ENCODE measurements at regions not wholly inside any gene's neighbourhood (a gene's known extent, or its start where the extent isn't known, plus 50 kb on each side); places are given as distances from the start of the nearest gene placed in this dataset.
"Not testable (repeated sequence)": the region's sequence is repeated elsewhere in the genome, so short reads cannot be mapped to it uniquely, and the experiment has no call there.

GRCh38 chr12:25705261-25705660 lies 152.2 kb upstream of the LMNTD1 start:
- no peak for DNase-seq (ENCODE audit: low read depth in 6 of 9, low spot score in 9 of 9)
- H3K27ac ChIP-seq (ENCODE audit: low read depth in 1 of 2, low read length in 1 of 2) = no peak overlapping the region
- no peak overlapping the region for H3K4me3 ChIP-seq (ENCODE audit: low read length in 2 of 2)
- no peaks in the 10 kb centered on the region for H3K36me3 ChIP-seq (ENCODE audit: control insufficient read depth in 2 of 2, insufficient read depth in 2 of 2, low read length in 1 of 2)
- 0% methylated on average over 1 of the region's 1 CpG for WGBS
- H3K9me3 ChIP-seq (ENCODE audit: control insufficient read depth in 2 of 2, insufficient read depth in 1 of 2, low read length in 1 of 2) = peaks cover 0 to 7% of the 10 kb centered on the region in 2 donors
- no peaks in the 10 kb centered on the region for H3K4me1 ChIP-seq (ENCODE audit: control insufficient read depth in 2 of 2, insufficient read depth in 2 of 2, low read length in 2 of 2)
- H3K27me3 ChIP-seq (ENCODE audit: control insufficient read depth in 2 of 2, insufficient read depth in 1 of 2, low read length in 1 of 2) = no peaks in the 10 kb centered on the region

GRCh38 chr12:25706646-25707045 lies 153.6 kb upstream of the LMNTD1 start:
- H3K4me3 ChIP-seq (ENCODE audit: low read length in 2 of 2); H3K9me3 ChIP-seq (ENCODE audit: control insufficient read depth in 2 of 2, insufficient read depth in 1 of 2, low read length in 1 of 2): not testable (repeated sequence)

GRCh38 chr12:25707056-25707455 lies 154.0 kb upstream of the LMNTD1 start:
- no peak for DNase-seq (ENCODE audit: low read depth in 6 of 9, low spot score in 9 of 9)
- Histone ChIP-seq H3K4me3 (ENCODE audit: low read length in 2 of 2) (no peak overlapping the region), H3K36me3 (ENCODE audit: control insufficient read depth in 2 of 2, insufficient read depth in 2 of 2, low read length in 1 of 2) (no peaks in the 10 kb centered on the region), H3K9me3 (ENCODE audit: control insufficient read depth in 2 of 2, insufficient read depth in 1 of 2, low read length in 1 of 2) (peaks cover 0 to 7% of the 10 kb centered on the region in 2 donors), H3K27me3 (ENCODE audit: control insufficient read depth in 2 of 2, insufficient read depth in 1 of 2, low read length in 1 of 2) (no peaks in the 10 kb centered on the region), H3K4me1 (ENCODE audit: control insufficient read depth in 2 of 2, insufficient read depth in 2 of 2, low read length in 2 of 2) (no peaks in the 10 kb centered on the region), H3K27ac (ENCODE audit: low read depth in 1 of 2, low read length in 1 of 2) (no peak overlapping the region)

More at GRCh38 chr12:25706646-25707045, 153.6 kb upstream of the LMNTD1 start:
- H3K27me3 ChIP-seq (ENCODE audit: control insufficient read depth in 2 of 2, insufficient read depth in 1 of 2, low read length in 1 of 2); H3K4me1 ChIP-seq (ENCODE audit: control insufficient read depth in 2 of 2, insufficient read depth in 2 of 2, low read length in 2 of 2); H3K27ac ChIP-seq (ENCODE audit: low read depth in 1 of 2, low read length in 1 of 2); H3K36me3 ChIP-seq (ENCODE audit: control insufficient read depth in 2 of 2, insufficient read depth in 2 of 2, low read length in 1 of 2); DNase-seq (ENCODE audit: low read depth in 6 of 9, low spot score in 9 of 9): not testable (repeated sequence)

GRCh38 chr12:25708661-25709060 lies 155.6 kb upstream of the LMNTD1 start:
- H3K36me3 ChIP-seq (ENCODE audit: control insufficient read depth in 2 of 2, insufficient read depth in 2 of 2, low read length in 1 of 2) = no peaks in the 10 kb centered on the region
- H3K27me3 ChIP-seq (ENCODE audit: control insufficient read depth in 2 of 2, insufficient read depth in 1 of 2, low read length in 1 of 2) = no peaks in the 10 kb centered on the region
- no peak for DNase-seq (ENCODE audit: low read depth in 6 of 9, low spot score in 9 of 9)
- no peaks in the 10 kb centered on the region for H3K4me1 ChIP-seq (ENCODE audit: control insufficient read depth in 2 of 2, insufficient read depth in 2 of 2, low read length in 2 of 2)
- peaks cover 0 to 7% of the 10 kb centered on the region in 2 donors for H3K9me3 ChIP-seq (ENCODE audit: control insufficient read depth in 2 of 2, insufficient read depth in 1 of 2, low read length in 1 of 2)
- no peak overlapping the region for H3K4me3 ChIP-seq (ENCODE audit: low read length in 2 of 2)
- 98% methylated on average over 2 of the region's 2 CpGs for whole genome bisulfite sequencing
- H3K27ac ChIP-seq (ENCODE audit: low read depth in 1 of 2, low read length in 1 of 2) = no peak overlapping the region

GRCh38 chr12:25710128-25710527 lies 157.0 kb upstream of the LMNTD1 start:
- peaks cover 0 to 7% of the 10 kb centered on the region in 2 donors for H3K9me3 ChIP-seq (ENCODE audit: control insufficient read depth in 2 of 2, insufficient read depth in 1 of 2, low read length in 1 of 2)
- H3K4me1 ChIP-seq (ENCODE audit: control insufficient read depth in 2 of 2, insufficient read depth in 2 of 2, low read length in 2 of 2) = no peaks in the 10 kb centered on the region
- 98% methylated on average over 2 of the region's 2 CpGs for WGBS
- H3K27me3 ChIP-seq (ENCODE audit: control insufficient read depth in 2 of 2, insufficient read depth in 1 of 2, low read length in 1 of 2) = no peaks in the 10 kb centered on the region
- H3K27ac ChIP-seq (ENCODE audit: low read depth in 1 of 2, low read length in 1 of 2) = no peak overlapping the region
- no peak for DNase-seq (ENCODE audit: low read depth in 6 of 9, low spot score in 9 of 9)
- no peak overlapping the region for H3K4me3 ChIP-seq (ENCODE audit: low read length in 2 of 2)
- no peaks in the 10 kb centered on the region for H3K36me3 ChIP-seq (ENCODE audit: control insufficient read depth in 2 of 2, insufficient read depth in 2 of 2, low read length in 1 of 2)

- not testable (repeated sequence) for H3K4me3 ChIP-seq (ENCODE audit: low read length in 2 of 2); H3K4me1 ChIP-seq (ENCODE audit: control insufficient read depth in 2 of 2, insufficient read depth in 2 of 2, low read length in 2 of 2); H3K27me3 ChIP-seq (ENCODE audit: control insufficient read depth in 2 of 2, insufficient read depth in 1 of 2, low read length in 1 of 2); H3K36me3 ChIP-seq (ENCODE audit: control insufficient read depth in 2 of 2, insufficient read depth in 2 of 2, low read length in 1 of 2); DNase-seq (ENCODE audit: low read depth in 6 of 9, low spot score in 9 of 9); H3K9me3 ChIP-seq (ENCODE audit: control insufficient read depth in 2 of 2, insufficient read depth in 1 of 2, low read length in 1 of 2); H3K27ac ChIP-seq (ENCODE audit: low read depth in 1 of 2, low read length in 1 of 2)
- over 99% methylated on average over 3 of the region's 3 CpGs for WGBS
These were observed 158.0 kb upstream of the LMNTD1 start for GRCh38 chr12:25710938-25711605.

GRCh38 chr12:25712169-25712568 lies 159.1 kb upstream of the LMNTD1 start:
- H3K27ac ChIP-seq (ENCODE audit: low read depth in 1 of 2, low read length in 1 of 2) = no peak overlapping the region
- 96% methylated on average over 8 of the region's 8 CpGs for WGBS

GRCh38 chr12:25713264-25713663 lies 160.2 kb upstream of the LMNTD1 start:
- H3K27me3 ChIP-seq (ENCODE audit: control insufficient read depth in 2 of 2, insufficient read depth in 1 of 2, low read length in 1 of 2) = no peaks in the 10 kb centered on the region
- 97% methylated on average over 4 of the region's 4 CpGs for WGBS
- peaks cover 8 to 12% of the 10 kb centered on the region in 2 donors for H3K4me1 ChIP-seq (ENCODE audit: control insufficient read depth in 2 of 2, insufficient read depth in 2 of 2, low read length in 2 of 2)
- H3K9me3 ChIP-seq (ENCODE audit: control insufficient read depth in 2 of 2, insufficient read depth in 1 of 2, low read length in 1 of 2) = no peaks in the 10 kb centered on the region
- H3K4me3 ChIP-seq (ENCODE audit: low read length in 2 of 2) = no peak overlapping the region
- H3K36me3 ChIP-seq (ENCODE audit: control insufficient read depth in 2 of 2, insufficient read depth in 2 of 2, low read length in 1 of 2) = no peaks in the 10 kb centered on the region
- H3K27ac ChIP-seq (ENCODE audit: low read depth in 1 of 2, low read length in 1 of 2) = no peak overlapping the region
- no peak for DNase-seq (ENCODE audit: low read depth in 6 of 9, low spot score in 9 of 9)

More at GRCh38 chr12:25712169-25712568, 159.1 kb upstream of the LMNTD1 start:
- H3K4me3 ChIP-seq (ENCODE audit: low read length in 2 of 2) = no peak overlapping the region
- H3K27me3 ChIP-seq (ENCODE audit: control insufficient read depth in 2 of 2, insufficient read depth in 1 of 2, low read length in 1 of 2) = no peaks in the 10 kb centered on the region
- DNase-seq (ENCODE audit: low read depth in 6 of 9, low spot score in 9 of 9) = no peak
- peaks cover 0 to 5% of the 10 kb centered on the region in 2 donors for H3K9me3 ChIP-seq (ENCODE audit: control insufficient read depth in 2 of 2, insufficient read depth in 1 of 2, low read length in 1 of 2)
- H3K36me3 ChIP-seq (ENCODE audit: control insufficient read depth in 2 of 2, insufficient read depth in 2 of 2, low read length in 1 of 2) = no peaks in the 10 kb centered on the region
- peaks cover 4 to 6% of the 10 kb centered on the region in 2 donors for H3K4me1 ChIP-seq (ENCODE audit: control insufficient read depth in 2 of 2, insufficient read depth in 2 of 2, low read length in 2 of 2)

GRCh38 chr12:25714198-25714984 lies 161.3 kb upstream of the LMNTD1 start:
- no peak overlapping the region for H3K4me3 ChIP-seq (ENCODE audit: low read length in 2 of 2)
- DNase-seq (ENCODE audit: low read depth in 6 of 9, low spot score in 9 of 9) = no peak
- no peaks in the 10 kb centered on the region for H3K27me3 ChIP-seq (ENCODE audit: control insufficient read depth in 2 of 2, insufficient read depth in 1 of 2, low read length in 1 of 2)
- 96% methylated on average over 6 of the region's 6 CpGs for WGBS
- peaks cover 10 to 13% of the 10 kb centered on the region in 2 donors for H3K4me1 ChIP-seq (ENCODE audit: control insufficient read depth in 2 of 2, insufficient read depth in 2 of 2, low read length in 2 of 2)
- no peaks in the 10 kb centered on the region for H3K36me3 ChIP-seq (ENCODE audit: control insufficient read depth in 2 of 2, insufficient read depth in 2 of 2, low read length in 1 of 2)
- no peaks in the 10 kb centered on the region for H3K9me3 ChIP-seq (ENCODE audit: control insufficient read depth in 2 of 2, insufficient read depth in 1 of 2, low read length in 1 of 2)
- H3K27ac ChIP-seq (ENCODE audit: low read depth in 1 of 2, low read length in 1 of 2) = no peak overlapping the region
